ENCODE measurements at regions not wholly inside any gene's neighbourhood (a gene's known extent, or its start where the extent isn't known, plus 50 kb on each side); places are given as distances from the start of the nearest gene placed in this dataset.
"Not testable (repeated sequence)": the region's sequence is repeated elsewhere in the genome, so short reads cannot be mapped to it uniquely, and the experiment has no call there.

GRCh38 chr6:130644769-130645168 is 182.4 kb upstream of the SMLR1 start:
- TF ChIP-seq CTCF (conservative IDR thresholded peaks at IDR 0.05 in 1 of 2, IDR thresholded peaks at IDR 0.05 in 1 of 2; ENCODE audit: low read depth in 1 of 2, low read length in 2 of 2); EZH2 (IDR thresholded peaks at IDR 0.05; ENCODE audit: low read length, missing control alignments): not testable (repeated sequence)
